GM10266 (cell line): ENCODE measurements at regions not wholly inside any gene's neighbourhood (a gene's known extent, or its start where the extent isn't known, plus 50 kb on each side); places are given as distances from the start of the nearest gene placed in this dataset.

ENCODE experiments used
- DNase-seq: peaks from one replicate; pipeline ENCODE4 v3.0.0; 2012; ENCODE audit errors: extremely low spot score
- TF ChIP-seq, protein P1 (sequence below): IDR thresholded peaks from 2 replicates; pipeline ENCODE4 v1.5.1; 2012; ENCODE audit warnings: mild to moderate bottlenecking, low read depth; ENCODE audit not compliant: control insufficient read depth, insufficient read depth; ENCODE audit errors: missing control alignments

DNA sequence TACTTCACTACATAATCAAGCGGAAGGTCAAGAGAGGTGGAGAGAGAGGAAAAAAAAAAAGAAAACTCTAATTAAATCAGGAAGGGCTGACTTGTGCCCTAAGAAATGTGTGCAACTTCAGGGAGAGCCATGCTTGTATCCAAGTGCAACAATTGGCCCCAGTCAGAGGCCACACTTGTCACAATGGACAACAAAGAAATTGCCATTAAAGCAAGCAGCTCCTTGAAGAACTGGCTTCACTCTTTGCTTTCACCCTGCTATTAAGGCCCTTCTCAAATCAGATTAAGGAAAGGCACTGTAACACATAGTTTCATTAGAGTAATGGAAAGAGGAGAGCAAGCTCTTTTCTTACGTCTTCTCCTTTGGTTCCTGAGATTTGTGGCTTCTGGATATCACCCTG is 480.9 kb upstream of the WWC1 start:
- DNase-seq: no peak
- TF ChIP-seq, protein P1, sequence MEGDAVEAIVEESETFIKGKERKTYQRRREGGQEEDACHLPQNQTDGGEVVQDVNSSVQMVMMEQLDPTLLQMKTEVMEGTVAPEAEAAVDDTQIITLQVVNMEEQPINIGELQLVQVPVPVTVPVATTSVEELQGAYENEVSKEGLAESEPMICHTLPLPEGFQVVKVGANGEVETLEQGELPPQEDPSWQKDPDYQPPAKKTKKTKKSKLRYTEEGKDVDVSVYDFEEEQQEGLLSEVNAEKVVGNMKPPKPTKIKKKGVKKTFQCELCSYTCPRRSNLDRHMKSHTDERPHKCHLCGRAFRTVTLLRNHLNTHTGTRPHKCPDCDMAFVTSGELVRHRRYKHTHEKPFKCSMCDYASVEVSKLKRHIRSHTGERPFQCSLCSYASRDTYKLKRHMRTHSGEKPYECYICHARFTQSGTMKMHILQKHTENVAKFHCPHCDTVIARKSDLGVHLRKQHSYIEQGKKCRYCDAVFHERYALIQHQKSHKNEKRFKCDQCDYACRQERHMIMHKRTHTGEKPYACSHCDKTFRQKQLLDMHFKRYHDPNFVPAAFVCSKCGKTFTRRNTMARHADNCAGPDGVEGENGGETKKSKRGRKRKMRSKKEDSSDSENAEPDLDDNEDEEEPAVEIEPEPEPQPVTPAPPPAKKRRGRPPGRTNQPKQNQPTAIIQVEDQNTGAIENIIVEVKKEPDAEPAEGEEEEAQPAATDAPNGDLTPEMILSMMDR: no peak

DNA sequence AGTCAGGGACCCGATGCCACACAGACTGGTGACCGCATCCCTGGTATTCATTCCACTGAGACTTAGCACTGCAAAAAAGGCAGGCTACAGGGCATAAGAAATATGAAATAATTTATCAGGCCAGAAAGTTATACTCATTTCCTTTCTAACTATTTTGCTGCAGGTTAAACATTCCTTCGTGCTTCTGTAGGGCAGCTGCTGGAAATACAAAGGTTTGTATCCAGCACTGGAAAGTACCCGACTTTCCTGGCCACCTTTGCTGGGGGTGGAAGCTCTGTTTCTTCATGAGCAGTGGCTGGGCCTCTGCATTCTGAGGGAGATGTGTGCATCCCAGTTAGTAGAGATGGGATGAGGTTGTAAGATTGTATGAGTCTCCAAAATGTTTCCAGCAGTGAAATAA is 478.6 kb upstream of the WWC1 start:
- TF ChIP-seq, protein P1: no peak

DNA sequence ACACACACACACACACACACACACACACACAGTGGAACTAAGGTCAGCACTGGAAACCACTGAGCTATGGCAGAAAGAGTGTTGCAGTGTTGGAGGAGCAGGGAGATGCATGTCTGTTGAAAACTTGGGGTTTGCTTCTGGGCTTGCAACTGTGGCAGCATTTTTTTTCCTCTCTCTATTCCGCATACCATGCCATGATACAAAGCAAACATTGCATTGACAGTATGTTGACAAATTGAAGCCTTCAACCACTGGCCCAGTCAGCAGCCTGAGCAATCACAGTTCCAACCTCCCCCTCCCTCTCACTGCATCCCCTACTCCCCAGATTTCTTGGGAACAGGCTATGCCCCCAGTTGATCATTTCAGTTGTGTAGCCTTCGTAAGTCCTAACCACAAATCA is 478.1 kb upstream of the WWC1 start:
- TF ChIP-seq, protein P1: no peak
- DNase-seq: no peak

More for the DNA sequence above, 478.6 kb upstream of the WWC1 start:
- DNase-seq: no peak

DNA sequence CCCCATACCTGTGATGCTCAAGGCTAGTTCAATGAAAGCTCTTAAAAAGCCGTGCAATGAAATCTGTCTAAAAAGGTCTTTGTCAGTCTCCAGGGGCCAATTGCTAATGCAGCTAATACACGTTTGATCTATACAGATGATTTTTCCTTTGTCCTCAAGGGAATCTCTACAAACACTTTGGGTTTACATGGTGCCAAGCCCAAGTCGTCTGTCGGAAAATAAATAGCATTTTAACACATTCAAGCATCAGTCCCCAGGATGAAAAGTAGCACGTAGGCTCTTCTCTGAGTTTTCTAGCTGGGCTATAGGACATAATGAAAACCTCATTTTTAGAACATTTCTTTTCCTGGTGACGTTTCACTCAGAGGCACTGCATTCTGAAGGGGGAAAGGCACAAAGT is 477.4 kb upstream of the WWC1 start:
- TF ChIP-seq, protein P1: no peak
- no peak for DNase-seq

DNA sequence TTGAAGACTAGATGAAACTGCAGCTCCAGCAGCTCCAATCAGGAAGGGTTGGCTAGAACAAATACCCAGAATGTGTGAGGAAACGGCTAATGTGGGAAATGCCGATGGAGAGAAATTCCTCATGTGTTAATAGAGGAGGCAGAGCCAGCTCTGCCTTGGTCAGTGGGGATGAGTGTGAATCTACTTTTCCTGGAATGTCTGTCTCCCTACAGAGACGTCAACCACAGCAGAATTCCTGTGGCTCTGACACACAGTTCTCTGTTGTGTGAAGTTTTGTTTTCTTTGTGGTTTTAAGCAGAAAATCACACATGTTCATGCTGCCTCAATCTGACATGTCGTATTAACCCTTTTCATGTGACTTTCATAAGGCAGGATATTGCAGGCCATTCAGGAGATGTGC is 476.6 kb upstream of the WWC1 start:
- TF ChIP-seq, protein P1: no peak
- DNase-seq: no peak

DNA sequence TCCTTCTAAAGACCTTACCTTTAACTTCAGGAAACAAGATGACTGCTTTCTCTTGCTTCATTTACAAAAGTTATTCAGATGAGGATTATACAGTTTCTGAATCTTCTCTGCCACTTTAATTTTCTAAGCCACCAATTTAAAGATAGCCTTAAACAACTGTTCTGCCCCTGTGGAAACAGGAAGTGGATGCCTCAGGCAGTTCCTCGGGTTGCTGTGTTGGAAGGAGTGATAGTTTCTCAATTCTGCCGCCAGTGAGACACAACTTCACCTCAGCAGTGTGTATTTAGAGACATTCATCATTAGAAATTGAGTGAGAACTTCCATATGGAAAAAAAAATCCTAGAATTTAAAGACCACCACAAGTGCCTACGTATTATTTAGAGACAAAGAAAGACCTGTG is 475.1 kb upstream of the WWC1 start:
- DNase-seq: no peak
- TF ChIP-seq, protein P1: no peak

DNA sequence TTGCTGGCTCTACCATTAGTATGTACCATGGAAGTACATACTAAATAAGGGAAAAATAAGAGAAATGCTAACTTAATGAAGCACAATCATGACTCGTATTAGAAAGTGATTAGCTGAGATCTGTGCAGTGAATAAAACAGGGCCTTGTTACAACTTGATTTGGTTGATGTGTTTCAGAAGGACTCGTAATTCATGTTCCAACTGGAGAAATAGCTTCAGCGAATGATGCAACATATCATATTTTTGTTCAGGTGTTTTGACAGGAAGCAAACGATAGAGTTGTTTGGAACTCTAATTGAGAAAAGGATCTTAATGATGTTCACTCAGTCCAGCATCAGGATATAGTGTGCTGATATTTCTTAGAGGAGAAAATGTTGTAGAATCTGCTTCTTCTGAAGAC is 474.6 kb upstream of the WWC1 start:
- TF ChIP-seq, protein P1: no peak

DNA sequence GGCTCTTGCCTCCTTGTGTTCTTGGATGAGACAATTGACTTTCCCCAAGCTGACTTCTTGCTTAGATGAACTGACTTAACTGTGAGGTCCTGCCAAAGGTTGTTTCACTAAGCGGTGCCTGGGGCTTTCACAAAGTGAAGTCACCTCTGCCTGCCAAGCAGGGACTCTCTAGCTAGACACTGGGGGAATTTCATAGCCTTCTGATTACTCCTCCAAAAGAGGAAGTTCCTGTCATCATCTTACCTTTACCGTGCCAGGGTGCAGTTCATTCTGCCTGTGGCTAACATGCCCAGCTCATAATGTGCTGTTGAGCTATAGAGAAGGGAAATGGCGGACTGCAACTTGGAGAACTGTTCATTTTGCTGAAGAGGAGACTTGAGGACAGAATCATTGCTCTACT is 472.0 kb upstream of the WWC1 start:
- peak; percentile 22 for DNase-seq
- TF ChIP-seq, protein P1: no peak

More for the DNA sequence above, 474.6 kb upstream of the WWC1 start:
- no peak for DNase-seq
